Psoas muscle (tissue), 7 donors: ENCODE measurements at regions not wholly inside any gene's neighbourhood (a gene's known extent, or its start where the extent isn't known, plus 50 kb on each side); places are given as distances from the start of the nearest gene placed in this dataset.

Experiments used
- ATAC-seq, 4 donors: fragments of 200-7000 bp; cut with Tn5 transposase; one replicate each; pipeline ENCODE4 v1.9.1; 2020; ENCODE audit warnings: moderate library complexity in 3 of 4, mild to moderate bottlenecking in 2 of 4
- DNase-seq, 2 donors: peaks; one replicate each; pipeline ENCODE4 v3.0.0-alpha.2; 2020
- H3K27ac ChIP-seq: fragments of 200-600 bp; one replicate; pipeline ENCODE4 v1.8.0; 2022
- H3K27me3 ChIP-seq, 3 donors: fragments of 200-600 bp in 1 of 3; one replicate each; pipeline versions ENCODE4 v1.6.1 to v1.8.0; 2013 to 2022; ENCODE audit warnings: low read length in 2 of 3, mild to moderate bottlenecking in 2 of 3, moderate library complexity in 1 of 3; ENCODE audit not compliant: insufficient read depth in 3 of 3
- H3K36me3 ChIP-seq, 2 donors: fragments of 200-600 bp in 1 of 2; one replicate each; pipeline versions ENCODE4 v1.6.1 to v1.8.0; 2013 to 2022; ENCODE audit warnings: low read depth in 1 of 2, mild to moderate bottlenecking in 1 of 2, moderate library complexity in 1 of 2; ENCODE audit not compliant: insufficient read depth in 1 of 2
- H3K4me1 ChIP-seq: fragments of 200-600 bp; one replicate; pipeline ENCODE4 v1.8.0; 2022
- H3K4me3 ChIP-seq: fragments of 200-600 bp; one replicate; pipeline ENCODE4 v1.8.0; 2022; ENCODE audit warnings: mild to moderate bottlenecking
- H3K9me3 ChIP-seq: fragments of 200-600 bp; one replicate; pipeline ENCODE4 v1.8.0; 2022
- WGBS, 3 donors: extraction: QIAGEN DNeasy Blood & Tissue Kit; methylation state at CpG; one replicate each; pipeline versions ENCODE4 v1.1.6 to v1.1.7; 2013; 5-methylcytosine and 5-hydroxymethylcytosine counted together
- intact Hi-C, 2 donors: fragments of 100-400 bp; cut with DNase I; formaldehyde crosslinking; loops; one replicate each; pipeline versions ENCODE4 v1.11.0 to v1.14.2; 2022
- TF ChIP-seq, protein P1 (sequence below): fragments of 200-600 bp; IDR thresholded peaks from one replicate; pipeline ENCODE4 v1.8.0; 2022; ENCODE audit warnings: antibody characterized with exemption
- donor health status: healthy with polysubstance abuse.
- donor health status: DM: no; HTN: no; CAD: no; lungs with moderate emphysema.
- donor health status: Bipolar disorder and iron deficiency.
- donor health status: healthy.
- donor health status: DM: yes; HTN: yes; CAD: no.
- donor health status: DM: no; HTN: no; CAD: no.
- donor health status: DM: yes; HTN: yes; CAD: no.

DNA sequence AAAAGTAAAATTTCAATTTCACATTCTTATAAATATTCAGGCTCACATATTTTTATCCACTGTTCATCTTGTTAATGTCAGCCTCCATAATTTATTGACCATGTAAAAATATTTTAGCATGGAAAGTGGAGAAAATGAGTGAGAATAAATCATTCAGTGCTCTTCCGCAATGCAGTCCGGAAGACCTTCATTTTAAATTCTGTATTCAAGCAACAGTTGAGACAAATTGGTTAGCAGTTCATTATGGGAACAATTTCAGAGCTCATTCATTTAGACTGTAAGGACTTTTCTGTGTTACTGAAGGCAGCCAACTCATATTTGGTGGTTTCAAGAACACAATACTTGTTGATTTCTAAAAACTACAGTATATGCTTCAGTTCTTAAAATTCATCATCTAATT lies 97.8 kb downstream of the TYW3 start:
- ATAC-seq (no peak), DNase-seq (no peak)
- TF ChIP-seq, protein P1, sequence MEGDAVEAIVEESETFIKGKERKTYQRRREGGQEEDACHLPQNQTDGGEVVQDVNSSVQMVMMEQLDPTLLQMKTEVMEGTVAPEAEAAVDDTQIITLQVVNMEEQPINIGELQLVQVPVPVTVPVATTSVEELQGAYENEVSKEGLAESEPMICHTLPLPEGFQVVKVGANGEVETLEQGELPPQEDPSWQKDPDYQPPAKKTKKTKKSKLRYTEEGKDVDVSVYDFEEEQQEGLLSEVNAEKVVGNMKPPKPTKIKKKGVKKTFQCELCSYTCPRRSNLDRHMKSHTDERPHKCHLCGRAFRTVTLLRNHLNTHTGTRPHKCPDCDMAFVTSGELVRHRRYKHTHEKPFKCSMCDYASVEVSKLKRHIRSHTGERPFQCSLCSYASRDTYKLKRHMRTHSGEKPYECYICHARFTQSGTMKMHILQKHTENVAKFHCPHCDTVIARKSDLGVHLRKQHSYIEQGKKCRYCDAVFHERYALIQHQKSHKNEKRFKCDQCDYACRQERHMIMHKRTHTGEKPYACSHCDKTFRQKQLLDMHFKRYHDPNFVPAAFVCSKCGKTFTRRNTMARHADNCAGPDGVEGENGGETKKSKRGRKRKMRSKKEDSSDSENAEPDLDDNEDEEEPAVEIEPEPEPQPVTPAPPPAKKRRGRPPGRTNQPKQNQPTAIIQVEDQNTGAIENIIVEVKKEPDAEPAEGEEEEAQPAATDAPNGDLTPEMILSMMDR = no peak
- Histone ChIP-seq H3K27ac (no peak overlapping the region), H3K9me3 (no peaks in the 10 kb centered on the region), H3K36me3 (no peaks in the 10 kb centered on the region), H3K27me3 (peaks cover 0 to 2% (median 0%) of the 10 kb centered on the region in 3 donors), H3K4me1 (no peaks in the 10 kb centered on the region), H3K4me3 (no peak overlapping the region)
- WGBS, 3 donors = 67 to 77% (median 69%) methylated on average over 2 of the region's 2 CpGs
- intact Hi-C loops = no loop called here

DNA sequence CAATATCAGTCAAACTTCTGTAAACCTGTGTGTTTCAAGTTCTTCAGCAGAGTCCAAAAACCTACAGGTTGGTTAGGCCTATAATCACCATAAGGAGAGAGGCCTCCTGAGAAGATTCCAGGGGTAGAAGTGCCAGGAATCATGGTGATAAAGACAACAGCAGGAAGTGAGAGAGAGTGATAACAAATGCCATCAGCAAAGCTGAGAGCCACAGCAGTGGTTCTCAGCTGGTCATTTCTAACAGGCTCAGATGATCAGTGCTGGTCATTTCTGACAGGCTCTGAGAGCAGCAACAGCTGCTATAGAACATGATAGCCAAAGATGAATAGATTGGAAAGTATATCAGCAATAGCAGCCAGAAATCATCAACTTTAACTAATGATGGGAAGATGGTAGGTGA lies 101.3 kb downstream of the TYW3 start:
- H3K4me1 ChIP-seq = no peaks in the 10 kb centered on the region
- no peaks in the 10 kb centered on the region for H3K36me3 ChIP-seq
- H3K4me3 ChIP-seq = no peak overlapping the region
- DNase-seq (no peak), ATAC-seq (no peak)
- H3K9me3 ChIP-seq = no peaks in the 10 kb centered on the region
- H3K27ac ChIP-seq = no peak overlapping the region
- TF ChIP-seq, protein P1 = no peak
- no peaks in the 10 kb centered on the region for H3K27me3 ChIP-seq
- intact Hi-C loops = no loop called here

- TF ChIP-seq, protein P1 = no peak
- intact Hi-C loops = no loop called here
- no peak for ATAC-seq
- H3K27me3 ChIP-seq = no peaks in the 10 kb centered on the region
- no peaks in the 10 kb centered on the region for H3K9me3 ChIP-seq
- H3K27ac ChIP-seq = no peak overlapping the region
- no peak overlapping the region for H3K4me3 ChIP-seq
- no peaks in the 10 kb centered on the region for H3K4me1 ChIP-seq
- WGBS, 3 donors = 74 to 84% (median 84%) methylated on average over 2 of the region's 2 CpGs
- no peak for DNase-seq
- no peaks in the 10 kb centered on the region for H3K36me3 ChIP-seq
Measured at GRCh38 chr1:74835051-74835450, 102.1 kb downstream of the TYW3 start.

- no peaks in the 10 kb centered on the region for H3K9me3 ChIP-seq
- ATAC-seq = no peak
- DNase-seq = no peak
- no peak overlapping the region for H3K27ac ChIP-seq
- no peaks in the 10 kb centered on the region for H3K36me3 ChIP-seq
- intact Hi-C loops = no loop called here
- no peaks in the 10 kb centered on the region for H3K27me3 ChIP-seq
- 70 to 76% (median 73%) methylated on average over 3 of the region's 3 CpGs for WGBS, 3 donors
- H3K4me3 ChIP-seq = no peak overlapping the region
- H3K4me1 ChIP-seq = no peaks in the 10 kb centered on the region
- TF ChIP-seq, protein P1 = no peak
Measured at GRCh38 chr1:74842726-74843125, 109.8 kb downstream of the TYW3 start.

GRCh38 chr1:74847715-74848114 lies 114.8 kb downstream of the TYW3 start:
- Histone ChIP-seq H3K9me3 (no peaks in the 10 kb centered on the region), H3K36me3 (no peaks in the 10 kb centered on the region), H3K4me1 (no peaks in the 10 kb centered on the region), H3K27ac (no peak overlapping the region), H3K4me3 (no peak overlapping the region), H3K27me3 (no peaks in the 10 kb centered on the region)
- DNase-seq (no peak), ATAC-seq (no peak)
- 51 to 64% (median 61%) methylated on average over 3 of the region's 3 CpGs for WGBS, 3 donors
- intact Hi-C loops = no loop called here
- TF ChIP-seq, protein P1 = no peak
